Sigmoid colon (tissue), 4 donors: ENCODE measurements at regions not wholly inside any gene's neighbourhood (a gene's known extent, or its start where the extent isn't known, plus 50 kb on each side); places are given as distances from the start of the nearest gene placed in this dataset.

Experiments used
- CTCF ChIP-seq, 4 experiments: fragments of 450-650 bp in 3 of 4; fragments of 200-600 bp in 1 of 4; IDR thresholded peaks; one replicate each; pipeline ENCODE4 v1.5.1; 2016 to 2019; ENCODE audit warnings: antibody characterized with exemption in 4 of 4, mild to moderate bottlenecking in 3 of 4, moderate library complexity in 2 of 4
- EP300 ChIP-seq, 4 donors: sonication (generic); formaldehyde crosslinking; IDR thresholded peaks; one replicate each; pipeline ENCODE4 v1.6.1; 2017; ENCODE audit warnings: antibody characterized with exemption in 4 of 4
- POLR2A ChIP-seq, 2 donors: fragments of 450-650 bp; IDR thresholded peaks; one replicate each; pipeline ENCODE4 v1.6.1; 2016; ENCODE audit warnings: antibody characterized with exemption in 2 of 2, mild to moderate bottlenecking in 2 of 2, moderate library complexity in 2 of 2

- TF ChIP-seq EP300 (IDR thresholded peaks at IDR 0.05), result no peak
- no peak for TF ChIP-seq POLR2A (IDR thresholded peaks at IDR 0.05)
- TF ChIP-seq CTCF (IDR thresholded peaks at IDR 0.05), result no peak
These were observed 321.0 kb downstream of the TMEM121 start for GRCh38 chr14:105847400-105847799.
